SIG-M5 treated with dmso at 0.1 percent for 504 hours (cell line): ENCODE measurements at regions not wholly inside any gene's neighbourhood (a gene's known extent, or its start where the extent isn't known, plus 50 kb on each side); places are given as distances from the start of the nearest gene placed in this dataset.
"Not testable (repeated sequence)": the region's sequence is repeated elsewhere in the genome, so short reads cannot be mapped to it uniquely, and the experiment has no call there.

Experiments used
- DNase-seq: peaks from one replicate; lab custom pipeline; 2025; ENCODE audit not compliant: unreplicated experiment; lab: John Stamatoyannopoulos, UW

DNA sequence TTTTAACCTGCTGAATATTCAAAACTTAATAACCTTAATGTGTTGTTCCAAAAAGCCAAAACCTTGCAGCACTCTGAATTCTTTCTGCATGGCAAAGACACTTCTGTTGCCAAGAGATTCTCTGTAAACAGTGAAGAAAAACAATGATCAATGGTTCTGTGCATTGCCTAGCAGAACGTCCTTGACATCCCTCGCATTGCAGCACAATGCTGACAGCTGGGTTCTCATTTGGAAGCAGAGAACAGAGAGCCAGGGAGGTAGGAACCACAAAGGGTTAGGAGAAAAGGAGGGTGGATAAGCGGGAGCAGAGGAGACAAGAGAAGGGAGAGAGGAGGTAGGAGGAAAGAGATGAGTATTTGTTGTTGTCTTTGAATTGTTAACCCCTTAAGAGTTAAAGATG, 501.1 kb downstream of the NAV3 start:
- DNase-seq, result no peak

DNA sequence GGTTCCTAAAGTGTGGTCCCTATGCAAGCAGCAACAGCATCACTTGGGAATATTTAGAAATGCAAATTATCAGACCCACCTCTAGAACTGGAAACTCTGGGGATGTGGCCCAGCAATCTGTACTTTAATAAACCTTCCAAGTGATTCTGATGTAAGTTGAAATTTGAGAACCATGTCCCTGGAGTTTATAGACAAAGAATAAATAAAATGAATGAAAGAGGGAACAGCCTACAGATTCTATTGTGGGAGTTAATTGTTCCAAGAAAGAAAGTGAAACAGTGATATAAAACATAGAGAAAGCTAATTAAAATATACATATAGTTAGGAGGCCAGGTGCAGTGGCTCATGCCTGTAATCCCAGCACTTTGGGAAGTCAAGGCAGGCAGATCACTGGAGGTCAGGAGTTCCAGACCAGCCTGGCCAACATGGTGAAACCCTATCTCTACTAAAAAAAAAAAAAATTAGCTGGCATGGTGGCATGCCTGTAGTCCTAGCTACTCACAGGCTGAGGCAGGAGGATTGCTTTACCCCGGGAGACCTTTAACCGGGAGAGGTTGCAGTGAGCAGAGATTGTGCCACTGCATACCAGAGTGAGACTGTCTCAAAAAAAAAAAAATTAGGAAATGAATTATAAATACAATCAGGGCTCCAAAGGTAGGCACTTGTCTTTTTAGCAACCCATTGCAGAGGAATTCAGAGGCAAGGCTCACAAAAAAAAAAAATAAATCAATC, 507.5 kb downstream of the NAV3 start:
- no peak for DNase-seq

DNA sequence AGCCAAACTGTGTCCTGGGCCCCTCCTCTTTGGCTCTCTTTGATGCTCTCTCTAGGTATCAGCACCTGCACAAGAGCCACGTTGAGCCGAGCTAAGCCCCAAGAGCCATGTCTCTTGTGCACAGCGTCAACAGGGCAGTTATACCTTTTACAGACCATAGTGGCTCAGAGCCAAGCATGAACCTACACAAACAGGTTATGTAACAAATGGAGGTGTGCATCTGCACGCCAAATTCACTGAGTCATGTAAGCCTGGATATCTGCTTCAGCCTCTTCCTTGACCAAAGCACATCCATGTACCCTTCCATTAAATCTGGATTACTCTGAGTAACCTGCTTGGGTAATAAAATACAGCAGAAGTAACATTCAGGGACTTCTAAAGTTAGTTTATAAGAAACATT, 509.7 kb downstream of the NAV3 start:
- DNase-seq, result no peak

DNA sequence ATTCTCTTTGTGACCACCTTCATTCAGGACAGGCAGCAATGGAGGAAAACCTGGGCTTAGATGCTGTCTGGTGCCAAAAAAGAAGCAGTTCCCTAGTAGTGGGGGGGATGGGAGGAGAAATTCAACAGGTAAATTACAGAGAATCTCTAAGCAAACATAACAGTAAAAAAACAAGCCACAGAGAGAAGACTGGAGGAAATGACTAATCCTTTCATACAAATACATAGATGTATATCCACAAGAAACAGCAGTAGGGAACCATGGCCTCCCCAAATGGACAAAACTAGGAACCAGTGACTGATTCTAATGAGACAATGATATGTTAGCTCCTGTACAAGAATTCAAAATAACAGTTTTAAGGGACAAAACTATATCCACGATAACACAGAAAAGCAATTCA, 513.0 kb downstream of the NAV3 start:
- DNase-seq, result no peak

DNA sequence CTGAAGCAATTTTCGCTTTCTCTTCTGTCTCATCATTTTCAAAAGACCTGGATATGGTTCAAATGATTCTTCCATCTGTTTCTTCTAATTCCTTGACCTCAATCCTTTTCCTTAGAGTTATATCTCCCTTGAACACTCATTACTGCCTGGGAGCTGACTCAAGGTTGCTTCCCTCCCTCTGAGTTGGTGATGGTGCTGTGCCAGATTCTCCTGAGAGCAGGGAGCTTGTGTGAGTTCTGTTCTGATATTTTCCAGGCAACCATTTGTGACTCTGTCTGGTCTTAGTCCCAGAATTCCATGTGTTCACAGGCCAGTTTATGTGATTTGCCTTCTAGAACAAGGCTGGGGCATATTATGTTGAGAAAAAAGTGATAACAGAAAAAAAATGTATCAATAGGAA, 505.1 kb upstream of the SYT1 start:
- no peak for DNase-seq

DNA sequence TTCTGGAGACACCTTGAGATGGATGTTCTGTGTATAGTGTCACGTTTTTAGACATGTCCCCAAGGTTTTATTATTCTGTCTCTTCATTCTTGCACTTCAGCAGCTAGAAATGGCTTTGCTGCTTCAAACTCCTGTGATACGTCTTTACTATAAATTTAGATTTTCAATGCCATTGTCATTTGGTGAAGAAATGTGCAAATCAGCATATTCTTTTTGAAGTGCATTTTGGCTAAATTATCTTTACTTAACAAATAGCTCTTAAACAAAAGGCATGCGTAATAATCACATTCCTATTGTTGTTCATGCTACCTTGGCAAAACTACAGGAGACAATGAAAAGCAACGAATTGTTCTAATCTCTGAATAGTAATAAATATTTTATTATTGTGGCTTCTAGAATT, 502.9 kb upstream of the SYT1 start:
- no peak for DNase-seq

DNA sequence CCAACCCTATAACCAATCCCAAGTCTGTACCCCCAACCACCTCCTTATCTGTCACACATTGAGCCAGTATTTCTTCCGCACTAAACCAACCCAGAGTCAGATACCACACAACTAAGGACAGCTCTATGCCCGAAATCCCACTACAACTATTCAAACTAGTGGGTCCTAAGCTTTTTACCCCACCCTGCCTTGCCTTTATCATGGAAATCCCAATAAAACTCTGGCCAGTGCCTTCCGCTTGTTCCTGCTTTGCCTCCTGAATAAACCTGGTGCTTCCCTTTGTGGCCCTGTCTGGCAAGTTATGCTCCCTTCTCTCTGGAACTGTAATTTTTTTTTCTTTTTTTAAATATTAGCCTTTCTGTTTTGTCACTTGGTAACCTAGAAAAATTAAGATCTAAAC, 493.3 kb upstream of the SYT1 start:
- DNase-seq, result no peak

DNA sequence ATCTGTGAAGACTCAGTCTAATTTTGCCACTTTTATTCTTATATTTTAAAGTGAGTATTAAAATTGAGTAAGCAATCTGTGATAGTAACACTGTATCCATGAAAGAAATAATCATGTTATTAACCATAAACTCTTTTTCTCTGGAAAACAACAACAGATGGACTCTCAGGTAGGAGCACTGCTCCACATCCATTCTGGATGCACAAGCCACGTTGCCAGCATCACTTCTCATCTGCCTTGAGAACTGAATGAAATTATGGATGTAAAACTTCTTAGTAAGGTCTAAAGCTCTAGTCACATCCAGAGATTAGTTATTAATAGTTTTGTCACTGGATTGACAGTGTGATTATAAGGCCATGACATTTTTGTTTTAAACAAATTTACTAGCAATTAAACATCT, 489.1 kb upstream of the SYT1 start:
- DNase-seq, result no peak

DNA sequence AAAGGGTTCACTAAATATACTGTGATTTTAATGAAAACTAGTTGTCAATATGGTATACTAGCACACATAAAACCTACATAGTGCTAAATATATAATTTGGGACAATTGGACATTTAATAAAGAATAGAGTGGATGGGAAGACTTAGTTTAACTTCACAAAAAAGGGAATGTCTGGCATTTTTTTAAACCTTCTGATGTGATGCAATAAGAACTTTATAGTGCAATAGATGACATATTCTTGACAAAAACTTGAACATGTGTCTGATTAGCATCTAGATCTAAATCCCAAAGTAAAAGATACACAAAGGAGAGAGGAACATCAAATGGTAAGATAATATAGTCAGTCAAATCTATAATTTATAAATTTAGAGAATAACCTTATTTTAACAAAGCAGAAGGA, 488.3 kb upstream of the SYT1 start:
- DNase-seq, result no peak

DNA sequence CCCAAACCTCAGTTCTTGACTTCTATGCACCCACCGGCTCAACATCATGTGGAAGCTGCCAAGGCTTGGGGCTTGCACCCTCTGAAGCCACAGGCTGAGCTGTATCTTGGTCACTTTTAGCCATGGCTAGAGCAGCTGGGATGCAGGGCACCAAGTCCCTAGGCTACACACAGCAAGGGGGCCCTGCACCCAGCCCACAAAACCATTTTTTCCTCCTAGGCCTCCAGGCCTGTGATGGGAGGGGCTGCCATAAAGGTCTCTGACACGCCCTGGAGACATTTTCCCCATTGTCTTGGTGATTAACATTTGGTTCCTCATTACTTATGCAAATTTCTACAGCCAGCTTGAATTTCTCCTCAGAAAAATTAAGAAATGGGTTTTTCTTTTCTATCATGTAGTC, 485.5 kb upstream of the SYT1 start:
- DNase-seq, result not testable (repeated sequence)

DNA sequence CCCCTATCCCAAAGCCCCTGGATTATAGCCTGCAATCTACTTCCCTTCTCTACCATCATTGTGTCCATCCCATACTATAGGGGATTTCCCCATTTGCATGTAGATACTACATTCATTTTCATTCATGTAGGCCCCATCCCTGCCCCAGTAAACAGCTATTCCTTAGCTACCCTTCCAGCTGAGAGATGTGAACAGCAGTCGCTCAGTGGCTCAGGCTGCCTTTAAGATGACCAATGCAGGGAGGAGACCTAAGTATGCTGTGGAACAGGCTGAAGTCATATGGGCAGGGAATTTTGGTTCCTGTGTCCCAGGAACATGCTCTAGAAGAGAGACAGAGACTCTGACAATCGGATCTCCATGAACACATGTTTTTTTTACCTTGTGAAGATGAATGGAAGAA, 481.2 kb upstream of the SYT1 start:
- no peak for DNase-seq

DNA sequence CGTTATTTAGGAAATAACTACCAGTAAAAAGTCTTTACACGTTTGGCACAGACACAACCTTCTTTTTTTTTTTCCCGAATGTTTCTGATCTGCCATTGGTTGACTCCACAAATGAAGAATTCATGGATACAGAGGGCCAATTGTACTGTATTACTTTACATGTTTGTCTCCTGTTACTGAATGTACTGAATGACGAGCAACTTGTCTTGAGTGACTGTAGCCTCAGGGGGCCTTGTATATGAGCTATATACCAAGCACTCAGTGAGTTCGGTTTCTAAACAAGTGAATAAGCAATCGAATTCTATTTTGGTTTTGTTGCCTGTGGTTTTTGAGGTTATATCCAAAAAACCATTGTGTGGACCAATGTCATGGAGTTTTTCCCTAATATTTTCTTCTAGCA, 480.0 kb upstream of the SYT1 start:
- DNase-seq, result no peak

DNA sequence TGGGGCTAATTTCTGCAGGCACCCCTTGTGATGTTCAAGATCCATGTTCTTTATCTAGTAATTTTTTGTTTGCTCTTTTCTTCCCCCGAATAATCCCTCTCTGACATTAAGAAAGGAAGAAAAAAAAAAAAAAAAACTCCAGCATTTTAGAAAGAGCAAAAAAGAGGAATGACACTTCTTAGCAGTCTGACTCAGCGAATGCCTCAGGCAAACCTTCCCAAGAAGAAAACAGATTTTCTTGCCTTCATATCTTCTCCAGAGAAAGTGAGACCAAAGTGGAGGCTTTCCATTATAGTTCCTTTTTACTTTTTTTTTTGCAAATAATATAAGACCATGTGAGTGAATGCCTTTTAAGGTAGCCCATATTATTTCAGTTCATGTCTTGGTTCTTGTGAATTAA, 479.0 kb upstream of the SYT1 start:
- no peak for DNase-seq

DNA sequence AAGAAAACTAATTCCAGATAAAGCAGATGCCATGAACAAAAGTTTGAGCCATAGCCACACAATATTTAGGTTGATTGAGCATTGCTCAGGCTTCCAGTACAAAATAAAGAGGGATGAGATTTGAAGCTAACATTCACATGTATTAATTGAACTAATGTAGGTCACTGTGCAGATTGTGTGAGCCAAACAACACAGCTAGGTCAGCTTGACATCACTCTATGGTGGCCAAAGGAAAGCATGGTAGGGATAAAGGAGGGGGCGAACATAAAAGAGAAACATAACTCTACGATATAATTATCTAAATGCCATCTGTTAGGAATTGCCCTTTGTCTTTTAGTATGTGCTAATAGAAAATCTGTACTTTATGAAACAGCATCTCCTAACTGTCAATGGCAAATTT, 477.7 kb upstream of the SYT1 start:
- no peak for DNase-seq

DNA sequence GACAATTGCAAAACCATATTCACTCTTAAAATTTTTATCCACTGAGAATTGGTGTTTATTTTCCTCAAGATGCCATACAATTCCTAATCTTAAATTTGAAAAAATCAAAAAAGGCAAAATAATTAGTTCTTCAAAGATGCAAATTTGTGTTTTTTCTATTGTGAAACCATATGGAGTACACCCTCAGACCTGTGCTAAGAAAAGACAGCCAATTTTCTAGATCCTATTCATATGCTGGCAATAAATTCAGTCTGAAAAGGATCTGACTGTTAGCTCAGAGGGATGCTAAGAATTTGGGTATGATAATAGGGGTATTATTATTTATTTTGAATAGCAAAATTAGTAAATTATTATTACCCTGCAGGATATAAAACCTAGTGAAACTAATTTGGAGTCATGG, 476.9 kb upstream of the SYT1 start:
- no peak for DNase-seq

DNA sequence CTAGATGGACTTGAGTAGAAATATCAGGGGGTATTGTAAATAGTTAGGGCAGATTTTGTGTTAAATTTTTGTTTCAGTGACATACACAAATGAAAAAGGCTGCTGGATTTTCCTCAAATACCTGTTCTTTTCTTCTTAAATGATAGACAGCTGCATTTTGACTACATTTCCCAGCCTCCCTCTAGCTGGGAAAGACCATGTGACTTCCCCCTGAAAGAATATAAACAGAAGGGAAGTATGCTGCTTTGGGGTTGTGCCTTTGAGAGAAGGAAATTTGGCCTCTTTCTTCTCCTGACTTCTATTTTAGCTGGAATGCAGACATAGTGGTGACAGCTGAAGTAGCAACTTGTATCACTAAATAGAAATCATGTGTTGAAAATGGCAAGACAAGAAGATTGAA, 476.1 kb upstream of the SYT1 start:
- no peak for DNase-seq

DNA sequence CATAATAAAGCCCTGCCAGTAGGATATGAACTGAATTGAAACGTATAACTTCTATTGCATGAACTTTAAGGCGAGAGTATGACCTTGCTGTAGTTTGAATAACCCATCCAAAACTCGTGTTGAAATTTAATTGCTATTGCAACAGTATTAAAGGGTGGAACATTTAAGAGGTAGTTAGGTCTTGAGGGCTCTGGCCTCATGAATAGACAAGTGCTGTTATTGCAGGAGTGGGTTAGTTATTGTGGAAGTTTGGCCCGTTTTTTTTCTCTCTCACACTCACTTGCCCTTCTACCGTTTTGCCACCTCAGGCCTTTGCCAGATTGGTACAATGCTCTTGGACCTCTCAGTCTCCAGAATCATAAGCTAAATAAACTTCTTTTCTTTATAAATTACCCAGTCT, 473.7 kb upstream of the SYT1 start:
- no peak for DNase-seq

DNA sequence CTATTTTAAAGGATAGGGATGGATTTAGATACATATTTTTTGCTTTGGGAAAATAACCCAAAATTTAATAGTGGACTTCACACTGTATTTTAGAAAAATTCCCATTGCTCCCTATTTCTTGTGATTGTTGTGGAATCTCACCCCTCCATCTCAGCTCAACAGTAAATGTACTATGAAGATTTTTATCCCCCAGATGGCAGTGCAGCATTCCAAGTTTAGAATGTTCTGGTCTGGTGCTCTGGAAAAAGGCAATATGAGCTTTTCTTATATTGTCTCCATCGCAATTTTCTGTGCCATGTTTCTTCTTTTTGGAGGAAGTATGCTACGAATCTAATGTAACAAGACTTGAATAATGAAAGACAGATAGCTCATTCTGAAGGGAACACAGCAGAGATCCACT, 471.7 kb upstream of the SYT1 start:
- no peak for DNase-seq

DNA sequence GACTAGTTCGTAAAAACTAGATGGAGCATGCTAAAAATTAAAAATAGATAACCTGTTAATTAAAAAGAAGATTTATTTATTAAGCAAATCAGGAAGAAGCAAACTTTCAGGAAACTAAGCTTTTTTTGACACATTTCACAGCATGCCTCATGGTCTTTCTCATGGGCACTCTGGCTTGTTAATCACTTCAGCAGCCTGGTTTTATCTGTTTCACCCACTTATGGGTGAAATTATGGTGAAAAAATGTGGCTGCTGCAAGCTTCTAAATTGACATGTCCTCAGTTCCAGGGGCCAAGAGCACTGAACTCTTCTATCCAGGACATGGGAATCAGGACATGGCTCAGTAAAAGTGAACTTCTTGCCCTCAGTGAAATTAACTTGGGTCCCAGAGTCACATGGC, 468.6 kb upstream of the SYT1 start:
- no peak for DNase-seq

DNA sequence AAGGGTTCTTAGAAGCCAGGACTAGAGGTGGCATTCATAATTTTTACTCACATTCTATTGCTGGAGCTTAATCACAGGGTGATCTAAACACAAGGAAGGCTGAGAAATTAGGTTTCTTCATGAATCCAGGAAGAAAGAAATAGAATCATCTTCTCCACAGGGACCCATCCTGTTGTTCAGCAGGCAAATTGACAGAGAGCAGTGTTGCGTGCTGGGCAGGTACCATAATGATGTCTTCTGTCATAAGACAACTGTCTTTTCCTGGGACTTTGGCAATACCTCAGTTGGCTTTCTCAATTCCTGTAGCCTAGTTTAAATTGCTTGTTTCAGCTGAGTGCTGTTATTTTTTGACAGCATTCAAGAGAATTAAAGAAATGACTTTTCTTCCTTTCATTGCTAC, 468.0 kb upstream of the SYT1 start:
- no peak for DNase-seq

DNA sequence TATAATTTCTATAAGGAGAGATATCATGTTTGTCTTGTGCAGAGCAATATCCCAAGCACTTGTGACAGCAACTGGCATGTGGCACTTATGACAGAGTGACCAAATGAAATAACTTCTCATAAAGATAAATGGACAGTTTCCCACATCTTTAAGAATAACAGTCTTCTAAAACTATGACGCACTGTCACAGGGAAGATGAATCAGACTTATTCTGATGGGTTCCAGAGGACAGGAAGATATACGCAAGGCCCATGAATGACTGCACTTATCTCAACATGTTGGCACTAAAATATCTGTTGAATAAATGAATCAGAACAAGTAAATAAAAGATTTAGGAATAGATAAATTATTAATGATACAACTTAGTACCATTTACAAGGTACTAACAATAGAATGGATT, 465.8 kb upstream of the SYT1 start:
- no peak for DNase-seq

DNA sequence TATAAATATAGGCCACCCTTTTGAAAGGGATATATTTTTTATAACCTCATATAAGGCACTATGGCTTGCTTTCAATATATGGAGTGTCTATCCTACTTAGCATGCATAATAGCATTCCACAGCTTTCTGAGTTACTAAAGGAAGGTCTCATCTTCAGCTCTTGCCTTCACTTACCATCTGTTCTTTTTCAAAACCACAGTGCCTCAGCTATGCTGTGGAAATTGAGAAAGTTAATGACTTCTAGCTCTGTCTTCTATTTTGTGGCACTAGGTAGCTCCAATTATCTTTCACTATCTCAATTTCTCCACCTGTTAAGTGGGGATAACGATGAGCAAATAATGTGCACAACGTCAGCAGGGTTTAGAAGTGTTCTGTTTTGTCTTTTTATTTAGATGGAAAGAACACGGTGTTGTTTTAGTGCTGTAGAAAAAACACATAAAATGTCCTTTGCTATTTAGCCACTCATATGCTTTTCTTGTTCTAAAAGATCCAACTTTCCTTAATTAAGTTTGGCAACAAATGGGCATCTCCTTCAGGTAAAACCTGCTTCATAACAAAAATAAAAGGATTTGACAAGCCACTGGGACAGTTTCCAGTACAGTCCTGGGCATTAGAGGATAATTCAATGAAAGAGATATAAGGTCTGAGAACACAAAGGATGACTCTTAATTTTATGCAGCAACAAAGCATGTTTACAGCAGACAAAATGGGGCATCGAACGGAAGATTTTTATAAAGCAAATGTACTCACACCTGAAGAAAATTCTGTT, 462.0 kb upstream of the SYT1 start:
- no peak for DNase-seq

DNA sequence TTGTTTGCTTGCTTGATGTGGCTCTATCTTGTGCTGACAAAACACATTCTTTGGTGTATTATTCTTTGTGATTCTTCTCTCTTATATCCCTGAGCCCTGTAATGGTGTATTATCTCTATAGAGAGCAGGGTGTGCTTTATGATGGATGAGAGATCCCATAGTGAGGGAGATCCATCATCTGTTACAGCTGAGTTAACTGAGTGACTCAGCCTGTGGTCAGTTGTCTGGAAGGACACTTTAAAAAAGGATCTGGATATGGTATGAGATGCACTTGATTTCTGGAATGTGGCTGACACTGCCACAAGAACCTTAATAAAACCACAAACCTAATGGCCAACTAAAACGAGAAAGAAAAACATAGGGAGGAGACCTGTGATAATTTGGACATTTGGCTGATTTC, 461.4 kb upstream of the SYT1 start:
- DNase-seq, result no peak
